Parathyroid adenoma (tissue), 2 donors: ENCODE measurements at regions not wholly inside any gene's neighbourhood (a gene's known extent, or its start where the extent isn't known, plus 50 kb on each side); places are given as distances from the start of the nearest gene placed in this dataset.

ENCODE experiments used
- H2AFZ ChIP-seq: fragments of 300-600 bp; sonication (generic); one replicate; pipeline ENCODE4 v1.7.0; 2017; ENCODE audit warnings: antibody characterized with exemption, mild to moderate bottlenecking
- H3K27ac ChIP-seq: fragments of 300-600 bp; sonication (generic); one replicate; pipeline ENCODE4 v1.7.0; 2017
- H3K27me3 ChIP-seq: fragments of 300-600 bp; sonication (generic); one replicate; pipeline ENCODE4 v1.7.0; 2017; ENCODE audit warnings: low read length; ENCODE audit not compliant: control insufficient read depth, insufficient read depth
- H3K36me3 ChIP-seq: fragments of 300-600 bp; sonication (generic); one replicate; pipeline ENCODE4 v1.7.0; 2017; ENCODE audit warnings: low read length; ENCODE audit not compliant: control insufficient read depth, insufficient read depth
- H3K4me1 ChIP-seq: fragments of 300-600 bp; sonication (generic); one replicate; pipeline ENCODE4 v1.7.0; 2017; ENCODE audit warnings: control low read depth
- H3K4me2 ChIP-seq: fragments of 300-600 bp; sonication (generic); one replicate; pipeline ENCODE4 v1.7.0; 2017; ENCODE audit warnings: low read length
- H3K4me3 ChIP-seq: fragments of 300-600 bp; sonication (generic); one replicate; pipeline ENCODE4 v1.7.0; 2017; ENCODE audit warnings: low read depth, low read length
- H3K79me2 ChIP-seq: fragments of 300-600 bp; sonication (generic); one replicate; pipeline ENCODE4 v1.7.0; 2017; ENCODE audit warnings: control low read depth
- H3K9ac ChIP-seq: fragments of 300-600 bp; sonication (generic); one replicate; pipeline ENCODE4 v1.7.0; 2017; ENCODE audit warnings: mild to moderate bottlenecking
- H3K9me3 ChIP-seq: fragments of 300-600 bp; sonication (generic); one replicate; pipeline ENCODE4 v1.7.0; 2017; ENCODE audit warnings: low read length; ENCODE audit not compliant: control insufficient read depth
- CTCF ChIP-seq: fragments of 300-600 bp; sonication (generic); IDR thresholded peaks from one replicate; pipeline ENCODE4 v1.7.0; 2017; ENCODE audit warnings: antibody characterized with exemption, mild to moderate bottlenecking
- donor health status: primary hyperparathyroidism.

DNA sequence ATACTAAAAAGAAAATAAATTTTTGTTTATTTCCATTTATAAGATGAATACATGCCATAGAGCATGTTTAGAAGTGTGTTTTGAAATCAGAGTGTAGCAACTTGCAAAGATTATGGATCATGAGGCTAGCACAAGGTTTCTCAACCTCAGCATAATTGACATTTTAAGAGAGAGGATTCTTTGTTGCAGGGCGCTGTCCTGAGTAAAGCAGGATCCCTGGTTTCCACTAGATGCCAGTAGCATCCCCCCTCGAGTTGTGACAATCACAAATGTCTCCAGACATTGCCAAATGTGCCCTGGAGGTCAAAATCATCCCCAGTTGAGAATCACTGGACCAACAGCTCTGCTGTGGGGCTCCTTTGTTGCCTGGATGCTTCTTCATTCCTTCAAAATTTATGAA is 128.5 kb upstream of the RBMS3 start:
- H3K27ac ChIP-seq, result no peak overlapping the region
- H3K4me3 ChIP-seq, result no peak overlapping the region
- no peak overlapping the region for H3K9ac ChIP-seq
- no peaks in the 10 kb centered on the region for H3K4me1 ChIP-seq
- H3K4me2 ChIP-seq, result no peak overlapping the region
- no peaks in the 10 kb centered on the region for H3K36me3 ChIP-seq
- H3K27me3 ChIP-seq, result no peaks in the 10 kb centered on the region
- no peaks in the 10 kb centered on the region for H3K9me3 ChIP-seq
- H3K79me2 ChIP-seq, result no peaks in the 10 kb centered on the region
- TF ChIP-seq CTCF, result no peak
- H2AFZ ChIP-seq, result no peak overlapping the region

DNA sequence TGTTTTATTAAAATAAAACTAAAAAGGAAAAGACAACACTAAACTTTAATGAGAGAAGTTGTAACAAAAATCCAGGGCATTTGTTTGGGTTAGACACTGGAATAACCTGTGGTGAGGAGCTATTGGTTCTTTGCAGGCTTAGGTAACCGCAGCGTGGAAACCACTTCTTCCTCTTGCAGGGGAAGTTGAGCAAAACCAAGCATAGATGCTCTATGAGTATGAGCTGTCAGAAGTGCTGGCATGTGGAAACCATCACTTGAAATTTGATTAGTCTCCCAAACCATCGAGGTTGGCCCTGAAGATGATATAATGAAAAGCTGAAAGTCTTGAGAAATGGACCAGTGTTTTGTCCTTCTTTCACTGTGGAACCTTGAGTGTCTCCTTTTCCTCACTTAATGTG is 127.1 kb upstream of the RBMS3 start:
- Histone ChIP-seq H3K9me3 (no peaks in the 10 kb centered on the region), H3K9ac (no peak overlapping the region), H3K4me3 (no peak overlapping the region), H3K27me3 (no peaks in the 10 kb centered on the region), H2AFZ (no peak overlapping the region), H3K79me2 (no peaks in the 10 kb centered on the region), H3K27ac (no peak overlapping the region), H3K36me3 (no peaks in the 10 kb centered on the region), H3K4me1 (no peaks in the 10 kb centered on the region), H3K4me2 (no peak overlapping the region)
- TF ChIP-seq CTCF, result no peak

DNA sequence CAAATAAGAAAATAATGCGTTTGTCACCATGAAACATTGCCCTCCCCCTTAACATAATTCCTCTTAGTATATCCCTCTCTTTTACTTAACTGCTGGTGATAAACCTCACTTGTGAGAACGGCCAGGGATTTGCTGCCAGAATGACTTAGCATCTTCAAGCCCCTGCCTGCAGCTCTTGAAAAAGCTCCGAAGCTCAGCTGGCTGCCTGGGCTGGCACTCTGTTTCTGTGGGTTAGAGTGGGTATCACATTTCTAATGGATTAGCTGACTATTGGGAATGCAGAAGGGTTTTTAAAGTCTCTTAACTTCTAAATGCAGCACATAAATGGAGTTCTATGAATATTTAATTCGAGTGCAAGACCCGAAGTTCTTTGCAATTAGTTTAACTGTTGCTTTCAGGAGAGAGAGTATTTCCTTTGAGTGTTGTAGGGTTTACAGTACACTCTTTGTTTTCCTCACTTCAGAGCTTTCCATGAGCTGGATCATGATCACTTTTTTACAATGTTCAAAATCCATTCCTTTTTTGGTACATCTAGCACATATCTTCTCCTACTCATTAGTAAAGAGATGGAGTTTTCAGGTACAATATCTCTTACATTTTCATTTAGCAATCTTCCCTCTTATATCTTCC is 124.7 kb upstream of the RBMS3 start:
- Histone ChIP-seq H3K79me2 (no peaks in the 10 kb centered on the region), H3K9ac (no peak overlapping the region), H3K27ac (no peak overlapping the region), H3K27me3 (no peaks in the 10 kb centered on the region), H3K4me2 (no peak overlapping the region), H2AFZ (no peak overlapping the region), H3K4me3 (no peak overlapping the region), H3K4me1 (no peaks in the 10 kb centered on the region), H3K36me3 (no peaks in the 10 kb centered on the region), H3K9me3 (no peaks in the 10 kb centered on the region)
- no peak for TF ChIP-seq CTCF

DNA sequence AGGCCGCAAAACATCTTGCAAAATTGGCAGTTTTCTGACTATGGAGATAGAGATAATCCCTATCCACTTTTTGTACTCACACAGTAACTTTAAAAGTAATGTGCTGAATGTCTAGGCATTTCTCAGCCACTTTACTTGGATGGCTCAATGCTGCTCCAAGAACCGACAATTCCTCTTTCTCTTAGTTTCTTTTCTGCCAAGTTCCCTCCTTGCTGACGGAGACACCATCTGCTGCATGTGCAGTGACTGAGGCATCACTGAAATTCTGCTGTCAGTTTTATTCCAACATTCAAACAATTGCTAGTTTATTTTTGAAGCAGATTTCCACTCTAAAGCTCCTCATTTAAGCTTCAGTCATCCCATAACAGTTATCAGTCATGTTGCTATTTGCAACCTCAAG is 116.0 kb upstream of the RBMS3 start:
- Histone ChIP-seq H3K4me3 (no peak overlapping the region), H3K9me3 (no peaks in the 10 kb centered on the region), H3K27me3 (no peaks in the 10 kb centered on the region), H3K36me3 (no peaks in the 10 kb centered on the region), H3K9ac (no peak overlapping the region), H3K27ac (no peak overlapping the region), H3K4me2 (no peak overlapping the region), H3K4me1 (peaks cover 2% of the 10 kb centered on the region), H2AFZ (no peak overlapping the region), H3K79me2 (no peaks in the 10 kb centered on the region)
- TF ChIP-seq CTCF, result no peak

DNA sequence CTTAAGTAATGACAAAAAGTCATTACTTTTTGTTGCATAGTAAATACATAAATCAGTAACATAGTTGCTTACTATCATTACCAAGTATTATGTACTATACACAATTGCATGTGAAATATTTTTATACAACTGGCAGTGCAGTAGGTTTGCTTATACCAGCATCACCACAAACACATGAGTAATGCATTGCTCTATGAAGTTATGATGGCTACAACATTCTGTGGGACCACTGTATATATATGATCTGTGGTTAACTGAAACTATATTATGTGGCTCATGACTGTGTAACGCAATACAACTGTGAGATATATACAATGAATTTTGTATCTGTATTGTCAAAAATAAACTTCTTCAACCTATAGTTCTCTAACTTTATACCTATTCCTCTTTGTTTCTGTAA is 113.7 kb upstream of the RBMS3 start:
- no peaks in the 10 kb centered on the region for H3K27me3 ChIP-seq
- no peak overlapping the region for H2AFZ ChIP-seq
- H3K9me3 ChIP-seq, result no peaks in the 10 kb centered on the region
- no peak overlapping the region for H3K9ac ChIP-seq
- peaks cover 2% of the 10 kb centered on the region for H3K4me1 ChIP-seq
- H3K4me2 ChIP-seq, result no peak overlapping the region
- H3K27ac ChIP-seq, result no peak overlapping the region
- H3K4me3 ChIP-seq, result no peak overlapping the region
- TF ChIP-seq CTCF, result no peak
- H3K79me2 ChIP-seq, result no peaks in the 10 kb centered on the region
- H3K36me3 ChIP-seq, result no peaks in the 10 kb centered on the region
